ENCODE measurements at regions not wholly inside any gene's neighbourhood (a gene's known extent, or its start where the extent isn't known, plus 50 kb on each side); places are given as distances from the start of the nearest gene placed in this dataset.

- TF ChIP-seq CTCF (conservative IDR thresholded peaks at IDR 0.05), result no peak
- H3K4me1 Mint-ChIP-seq, result no peaks in the 10 kb centered on the region
- no peak overlapping the region for H3K4me3 Mint-ChIP-seq
- H3K36me3 Mint-ChIP-seq (ENCODE audit: low read depth), result peaks cover 2% of the 10 kb centered on the region
- H3K9me3 Mint-ChIP-seq, result peaks cover 11% of the 10 kb centered on the region
- H3K27me3 Mint-ChIP-seq (ENCODE audit: low read depth), result no peaks in the 10 kb centered on the region
- no peak for DNase-seq (ENCODE audit: low read depth, low spot score)
- H3K27ac Mint-ChIP-seq (ENCODE audit: unreplicated experiment), result no peak overlapping the region
These were observed 1027.0 kb upstream of the COX7C start for GRCh38 chr5:85590764-85591163.

DNA sequence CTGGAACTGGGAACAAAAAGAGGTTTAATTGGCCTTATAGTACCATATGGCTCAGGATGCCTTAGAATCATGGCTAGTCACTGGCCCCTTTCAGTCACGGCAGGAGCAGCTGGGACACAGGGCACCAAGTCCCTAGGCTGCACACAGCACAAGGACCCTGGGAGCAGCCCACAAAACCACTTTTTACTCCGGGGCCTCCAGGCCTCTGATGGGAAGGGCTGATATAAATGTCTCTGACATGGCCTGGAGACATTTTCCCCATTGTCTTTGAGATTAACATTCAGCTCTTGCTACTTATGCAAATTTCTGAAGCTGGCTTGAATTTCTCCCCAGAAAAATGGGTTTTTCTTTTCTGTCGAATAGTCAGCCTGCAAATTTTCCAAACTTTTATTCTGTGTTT, 1026.4 kb upstream of the COX7C start:
- no peaks in the 10 kb centered on the region for H3K27me3 Mint-ChIP-seq (ENCODE audit: low read depth)
- H3K9me3 Mint-ChIP-seq, result peaks cover 11% of the 10 kb centered on the region
- no peak for TF ChIP-seq CTCF (conservative IDR thresholded peaks at IDR 0.05)
- no peaks in the 10 kb centered on the region for H3K4me1 Mint-ChIP-seq
- no peak overlapping the region for H3K27ac Mint-ChIP-seq (ENCODE audit: unreplicated experiment)
- no peak overlapping the region for H3K4me3 Mint-ChIP-seq
- peaks cover 2% of the 10 kb centered on the region for H3K36me3 Mint-ChIP-seq (ENCODE audit: low read depth)
- DNase-seq (ENCODE audit: low read depth, low spot score), result no peak

- Mint-ChIP-seq H3K4me3 (no peak overlapping the region), H3K36me3 (ENCODE audit: low read depth) (no peaks in the 10 kb centered on the region), H3K27me3 (ENCODE audit: low read depth) (no peaks in the 10 kb centered on the region), H3K4me1 (no peaks in the 10 kb centered on the region), H3K27ac (ENCODE audit: unreplicated experiment) (no peak overlapping the region), H3K9me3 (no peaks in the 10 kb centered on the region)
- no peak for DNase-seq (ENCODE audit: low read depth, low spot score)
- TF ChIP-seq CTCF (conservative IDR thresholded peaks at IDR 0.05), result no peak
These were observed 1014.9 kb upstream of the COX7C start for GRCh38 chr5:85602843-85603242.

GRCh38 chr5:85604378-85604777, 1013.4 kb upstream of the COX7C start:
- Mint-ChIP-seq H3K27ac (ENCODE audit: unreplicated experiment) (no peak overlapping the region), H3K9me3 (peaks cover 2% of the 10 kb centered on the region), H3K4me1 (no peaks in the 10 kb centered on the region), H3K4me3 (no peak overlapping the region), H3K36me3 (ENCODE audit: low read depth) (no peaks in the 10 kb centered on the region), H3K27me3 (ENCODE audit: low read depth) (no peaks in the 10 kb centered on the region)
- no peak for DNase-seq (ENCODE audit: low read depth, low spot score)
- TF ChIP-seq CTCF (conservative IDR thresholded peaks at IDR 0.05), result no peak

DNA sequence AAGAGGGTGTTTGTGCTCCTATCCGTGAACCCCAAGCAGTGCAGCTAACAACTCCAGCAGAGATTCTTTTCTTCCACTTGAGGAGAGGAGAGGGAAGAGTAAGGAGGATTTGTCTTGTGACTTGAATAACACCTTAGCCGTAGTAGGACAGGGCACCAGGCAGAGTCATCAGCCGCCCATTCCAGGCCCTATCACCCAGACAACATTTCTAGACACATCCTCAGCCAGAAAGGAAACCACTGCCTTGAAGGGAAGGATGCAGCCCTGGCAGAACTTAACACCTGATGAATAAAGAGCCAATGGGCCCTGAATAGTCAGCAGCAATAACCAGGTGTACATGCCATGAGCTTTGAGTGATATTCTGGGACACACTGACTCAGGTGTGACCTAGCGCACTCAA, 1013.0 kb upstream of the COX7C start:
- no peaks in the 10 kb centered on the region for H3K27me3 Mint-ChIP-seq (ENCODE audit: low read depth)
- no peak for TF ChIP-seq CTCF (conservative IDR thresholded peaks at IDR 0.05)
- H3K27ac Mint-ChIP-seq (ENCODE audit: unreplicated experiment), result no peak overlapping the region
- no peaks in the 10 kb centered on the region for H3K4me1 Mint-ChIP-seq
- H3K36me3 Mint-ChIP-seq (ENCODE audit: low read depth), result no peaks in the 10 kb centered on the region
- no peak overlapping the region for H3K4me3 Mint-ChIP-seq
- H3K9me3 Mint-ChIP-seq, result peaks cover 2% of the 10 kb centered on the region
- no peak for DNase-seq (ENCODE audit: low read depth, low spot score)

DNA sequence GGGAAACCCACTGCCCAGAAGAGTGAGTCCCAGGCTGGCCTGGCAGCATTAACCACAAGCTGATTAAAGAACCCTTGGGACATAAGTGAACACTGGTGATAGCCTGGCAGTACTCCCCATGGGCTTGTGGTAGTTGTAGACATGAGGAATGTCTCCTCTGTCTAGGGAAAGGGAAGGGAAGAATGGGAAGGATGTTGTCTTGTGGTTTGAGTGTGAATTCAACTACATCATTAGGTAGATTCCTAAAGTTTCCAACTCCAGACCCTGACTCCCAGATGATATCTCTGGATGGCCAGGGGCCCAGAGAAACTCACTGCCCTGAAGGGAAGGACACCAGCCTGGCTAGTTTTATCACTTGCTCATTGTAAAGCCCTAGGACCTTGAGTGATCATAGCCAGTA, 1012.4 kb upstream of the COX7C start:
- Mint-ChIP-seq H3K27ac (ENCODE audit: unreplicated experiment) (no peak overlapping the region), H3K27me3 (ENCODE audit: low read depth) (no peaks in the 10 kb centered on the region), H3K4me1 (no peaks in the 10 kb centered on the region), H3K9me3 (peaks cover 2% of the 10 kb centered on the region), H3K4me3 (no peak overlapping the region), H3K36me3 (ENCODE audit: low read depth) (no peaks in the 10 kb centered on the region)
- TF ChIP-seq CTCF (conservative IDR thresholded peaks at IDR 0.05), result no peak
- no peak for DNase-seq (ENCODE audit: low read depth, low spot score)
